Islet precursor cell (in vitro differentiated cells): ENCODE measurements at regions not wholly inside any gene's neighbourhood (a gene's known extent, or its start where the extent isn't known, plus 50 kb on each side); places are given as distances from the start of the nearest gene placed in this dataset.
"Not testable (repeated sequence)": the region's sequence is repeated elsewhere in the genome, so short reads cannot be mapped to it uniquely, and the experiment has no call there.

Source experiments
- DNase-seq: peaks from one replicate; pipeline ENCODE4 v3.0.0-alpha.2; 2018

DNA sequence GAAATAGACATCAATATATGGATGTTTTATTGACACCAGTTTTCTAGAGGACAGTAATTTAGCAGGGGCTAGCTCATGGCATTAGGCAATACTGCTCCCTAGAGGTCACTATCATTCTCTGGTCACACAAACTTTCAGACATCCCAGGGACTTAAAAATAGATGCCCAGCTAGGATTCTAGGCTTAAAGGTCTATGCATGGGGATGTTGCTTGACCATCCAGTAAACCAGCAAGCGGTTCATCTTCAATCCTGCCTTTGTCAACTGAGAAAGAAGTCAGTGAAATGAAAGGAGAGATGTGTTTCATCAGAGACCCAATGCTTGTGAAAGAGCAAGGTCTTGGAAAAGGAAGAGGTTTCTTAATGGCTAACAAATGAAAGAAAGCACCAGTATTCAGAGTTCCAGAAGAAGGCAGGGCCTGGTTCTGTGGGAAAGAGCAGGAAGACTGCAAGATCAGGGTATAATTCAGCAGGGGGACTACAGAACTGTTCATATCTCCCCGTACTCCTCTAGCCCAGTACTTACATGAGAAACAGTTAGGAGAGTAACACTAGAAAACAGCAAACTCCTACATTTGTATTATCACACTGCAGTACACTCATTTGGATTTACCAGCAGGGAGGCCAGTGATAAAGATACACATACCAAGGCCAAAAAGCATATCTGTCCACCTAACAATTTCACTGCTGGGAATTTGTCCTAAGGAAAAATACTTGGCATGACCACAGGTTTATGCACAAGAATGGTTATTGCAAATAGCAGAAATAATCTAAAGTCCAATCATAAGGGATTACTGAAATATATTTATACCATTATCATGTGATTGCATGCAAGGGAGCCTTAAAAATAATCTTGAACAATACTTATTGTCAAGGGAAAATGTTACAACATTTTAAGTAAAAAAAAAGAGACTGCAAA lies 151.4 kb upstream of the LAMA2 start:
- peak; percentile 58 for DNase-seq

- DNase-seq: no peak
These were observed 155.4 kb upstream of the LAMA2 start for GRCh38 chr6:128727500-128727899.

- DNase-seq: no peak
These were observed 157.4 kb upstream of the LAMA2 start for GRCh38 chr6:128725271-128726233.

GRCh38 chr6:128724738-128725137 lies 158.2 kb upstream of the LAMA2 start:
- DNase-seq: no peak

- DNase-seq: no peak
These were observed 159.3 kb upstream of the LAMA2 start for GRCh38 chr6:128723667-128724066.

- no peak for DNase-seq
These were observed 162.0 kb upstream of the LAMA2 start for GRCh38 chr6:128720891-128721290.

- no peak for DNase-seq
These were observed 163.2 kb upstream of the LAMA2 start for GRCh38 chr6:128719786-128720185.

GRCh38 chr6:128713461-128713860 lies 169.5 kb upstream of the LAMA2 start:
- DNase-seq: no peak

GRCh38 chr6:128712898-128713297 lies 170.0 kb upstream of the LAMA2 start:
- DNase-seq: no peak

- DNase-seq: no peak
These were observed 171.8 kb upstream of the LAMA2 start for GRCh38 chr6:128711149-128711548.

DNA sequence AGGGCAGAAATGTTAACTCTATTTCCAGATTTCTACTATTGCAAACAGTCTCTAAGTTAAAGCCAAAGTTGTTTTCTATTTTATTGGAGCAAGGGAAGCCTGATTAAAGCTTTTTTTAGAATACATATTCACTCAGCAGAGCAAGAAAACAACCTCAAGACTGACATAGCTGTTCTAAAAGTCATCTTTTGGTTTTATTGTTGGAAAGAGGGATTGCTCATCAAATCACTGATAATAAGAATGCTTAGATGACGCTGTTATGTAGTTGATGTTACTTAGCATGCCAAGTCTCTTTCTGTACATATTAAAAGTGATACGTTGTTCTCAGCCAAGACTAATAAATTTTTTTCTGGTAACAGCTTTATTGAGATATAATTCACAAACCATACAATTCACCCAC lies 172.6 kb upstream of the LAMA2 start:
- DNase-seq: no peak

DNA sequence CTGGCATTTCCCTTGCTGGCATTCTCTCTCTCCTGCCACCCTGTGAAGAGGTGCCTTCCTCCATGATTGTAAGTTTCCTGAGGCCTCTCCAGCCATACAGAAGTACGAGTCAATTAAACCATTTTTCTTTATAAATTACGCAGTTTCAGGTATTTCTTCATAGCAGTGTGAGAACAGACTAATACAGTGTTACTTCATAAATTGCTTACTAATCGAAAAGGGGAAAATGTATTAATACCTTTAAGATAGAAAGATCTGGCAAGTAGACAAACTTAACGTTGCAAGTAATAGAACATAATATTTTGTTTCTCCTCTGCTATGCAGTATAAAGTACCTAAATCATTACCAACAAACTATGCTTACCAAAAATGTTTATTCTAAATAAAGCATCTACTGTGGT lies 178.3 kb upstream of the LAMA2 start:
- no peak for DNase-seq

DNA sequence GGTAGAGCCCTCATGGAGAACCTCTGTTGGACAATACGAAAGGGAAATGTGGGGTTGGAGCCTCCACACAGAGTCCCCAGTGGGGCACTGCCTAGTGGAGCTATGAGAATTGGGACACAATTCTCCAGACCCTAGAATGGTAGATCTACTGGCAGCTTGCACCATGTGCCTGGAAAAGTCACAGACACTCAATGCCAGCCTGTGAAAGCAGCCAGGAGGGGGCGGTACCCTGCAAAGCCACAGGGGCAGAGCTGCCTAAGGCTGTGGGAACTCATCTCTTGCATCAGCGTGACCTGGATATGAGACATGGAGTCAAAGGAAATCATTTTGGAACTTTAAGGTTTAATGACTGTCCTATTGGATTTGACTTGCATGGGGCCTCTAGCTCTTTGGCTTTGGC lies 179.1 kb upstream of the LAMA2 start:
- DNase-seq: not testable (repeated sequence)

GRCh38 chr6:128696691-128697689 lies 176.6 kb upstream of the PTPRK start:
- DNase-seq: no peak

- no peak for DNase-seq
These were observed 174.1 kb upstream of the PTPRK start for GRCh38 chr6:128694303-128695009.

DNA sequence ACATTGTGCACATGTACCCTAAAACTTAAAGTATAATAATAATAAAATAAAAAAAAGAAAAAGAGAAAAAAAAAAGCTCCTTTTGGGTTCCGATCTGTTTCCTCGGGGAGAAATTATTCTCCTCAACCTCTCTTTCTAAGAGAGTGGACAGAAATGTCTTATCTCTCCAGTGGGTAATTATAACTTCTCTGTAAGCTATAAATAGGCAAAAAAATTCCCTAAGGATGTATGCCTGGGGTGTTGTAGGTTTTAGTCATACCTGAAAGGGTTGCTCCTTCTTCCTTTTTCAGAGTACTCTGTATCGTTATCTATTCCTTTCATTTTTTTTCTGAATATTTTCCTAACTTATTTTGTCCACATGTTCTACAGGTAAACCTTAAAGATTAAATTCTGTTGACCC lies 169.7 kb upstream of the PTPRK start:
- DNase-seq: no peak

GRCh38 chr6:128686084-128686483 lies 165.7 kb upstream of the PTPRK start:
- no peak for DNase-seq

DNA sequence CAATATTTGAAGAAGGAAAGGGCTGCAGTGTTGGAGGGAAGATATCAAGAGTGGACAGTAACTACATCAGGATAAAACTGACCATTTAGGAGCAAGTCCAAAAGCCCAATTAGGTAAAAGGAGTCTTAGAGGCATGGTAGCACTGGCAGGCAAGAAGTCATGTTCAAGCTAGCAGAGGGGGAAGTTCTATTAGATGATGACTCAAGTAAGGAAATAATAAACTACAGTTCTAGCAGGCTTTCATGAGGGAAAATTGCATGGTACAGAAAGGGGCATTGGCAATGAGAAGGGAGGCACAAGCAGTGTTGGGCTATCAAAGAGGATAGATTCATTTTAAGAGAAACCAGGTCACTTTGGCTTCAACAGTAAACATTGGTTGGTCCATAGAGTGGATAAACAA lies 156.1 kb upstream of the PTPRK start:
- no peak for DNase-seq

DNA sequence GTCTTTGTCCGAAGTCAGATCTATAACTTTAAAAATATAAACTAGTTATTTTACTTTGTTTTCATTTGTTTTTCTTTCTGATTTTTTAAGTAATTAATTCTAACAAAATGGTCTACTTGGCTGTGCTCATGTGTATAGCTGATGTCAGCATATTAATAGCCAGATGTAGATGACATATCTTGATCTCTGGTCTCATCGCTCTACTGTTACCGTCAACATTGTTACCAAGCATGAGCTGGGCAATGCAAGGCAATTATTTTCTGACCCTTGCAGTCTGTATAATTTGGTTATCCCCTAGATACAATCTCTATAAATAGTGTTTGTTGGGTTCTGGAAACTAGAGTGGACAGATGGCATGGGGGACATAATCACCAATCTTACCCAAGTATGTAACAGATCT lies 151.6 kb upstream of the PTPRK start:
- no peak for DNase-seq

GRCh38 chr6:128667339-128667858 lies 147.0 kb upstream of the PTPRK start:
- DNase-seq: no peak

GRCh38 chr6:128666405-128666804 lies 146.0 kb upstream of the PTPRK start:
- no peak for DNase-seq

- no peak for DNase-seq
These were observed 142.8 kb upstream of the PTPRK start for GRCh38 chr6:128663238-128663637.
